ENCODE measurements at regions not wholly inside any gene's neighbourhood (a gene's known extent, or its start where the extent isn't known, plus 50 kb on each side); places are given as distances from the start of the nearest gene placed in this dataset.

DNA sequence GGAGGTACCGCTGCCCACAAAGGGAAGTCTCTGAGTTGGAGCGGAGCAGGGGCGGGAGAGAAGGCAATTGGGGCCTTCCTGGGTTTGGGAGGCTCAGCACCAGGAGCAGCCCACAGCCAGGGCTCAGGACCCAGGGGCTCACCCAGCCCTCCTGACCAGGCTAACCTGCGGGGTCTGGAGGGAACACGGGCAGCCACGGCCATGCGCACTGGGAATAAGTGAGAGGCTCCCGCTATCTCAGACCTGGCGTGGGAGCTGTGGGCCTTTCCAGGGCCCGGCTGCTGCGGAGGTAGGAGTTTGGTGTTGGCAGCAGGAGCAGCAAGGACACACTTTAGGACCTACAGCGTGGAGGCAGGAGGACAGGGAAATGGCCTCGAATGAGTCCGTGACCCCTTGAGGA lies 69.0 kb downstream of the RRM2 start:
- DNase-seq (no peak), ATAC-seq (no peak)
- H3K9me3 ChIP-seq = no peaks in the 10 kb centered on the region
- H3K27ac ChIP-seq = no peak overlapping the region
- H3K27me3 ChIP-seq (ENCODE audit: low read depth) = no peaks in the 10 kb centered on the region
- no peak overlapping the region for H3K4me3 ChIP-seq
- intact Hi-C loops (cut with DNase I) = no loop called here
- H3K4me1 ChIP-seq = peaks cover 6% of the 10 kb centered on the region
- H3K36me3 ChIP-seq = no peaks in the 10 kb centered on the region
- TF ChIP-seq, protein P1, sequence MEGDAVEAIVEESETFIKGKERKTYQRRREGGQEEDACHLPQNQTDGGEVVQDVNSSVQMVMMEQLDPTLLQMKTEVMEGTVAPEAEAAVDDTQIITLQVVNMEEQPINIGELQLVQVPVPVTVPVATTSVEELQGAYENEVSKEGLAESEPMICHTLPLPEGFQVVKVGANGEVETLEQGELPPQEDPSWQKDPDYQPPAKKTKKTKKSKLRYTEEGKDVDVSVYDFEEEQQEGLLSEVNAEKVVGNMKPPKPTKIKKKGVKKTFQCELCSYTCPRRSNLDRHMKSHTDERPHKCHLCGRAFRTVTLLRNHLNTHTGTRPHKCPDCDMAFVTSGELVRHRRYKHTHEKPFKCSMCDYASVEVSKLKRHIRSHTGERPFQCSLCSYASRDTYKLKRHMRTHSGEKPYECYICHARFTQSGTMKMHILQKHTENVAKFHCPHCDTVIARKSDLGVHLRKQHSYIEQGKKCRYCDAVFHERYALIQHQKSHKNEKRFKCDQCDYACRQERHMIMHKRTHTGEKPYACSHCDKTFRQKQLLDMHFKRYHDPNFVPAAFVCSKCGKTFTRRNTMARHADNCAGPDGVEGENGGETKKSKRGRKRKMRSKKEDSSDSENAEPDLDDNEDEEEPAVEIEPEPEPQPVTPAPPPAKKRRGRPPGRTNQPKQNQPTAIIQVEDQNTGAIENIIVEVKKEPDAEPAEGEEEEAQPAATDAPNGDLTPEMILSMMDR (IDR thresholded peaks at IDR 0.05) = no peak

DNA sequence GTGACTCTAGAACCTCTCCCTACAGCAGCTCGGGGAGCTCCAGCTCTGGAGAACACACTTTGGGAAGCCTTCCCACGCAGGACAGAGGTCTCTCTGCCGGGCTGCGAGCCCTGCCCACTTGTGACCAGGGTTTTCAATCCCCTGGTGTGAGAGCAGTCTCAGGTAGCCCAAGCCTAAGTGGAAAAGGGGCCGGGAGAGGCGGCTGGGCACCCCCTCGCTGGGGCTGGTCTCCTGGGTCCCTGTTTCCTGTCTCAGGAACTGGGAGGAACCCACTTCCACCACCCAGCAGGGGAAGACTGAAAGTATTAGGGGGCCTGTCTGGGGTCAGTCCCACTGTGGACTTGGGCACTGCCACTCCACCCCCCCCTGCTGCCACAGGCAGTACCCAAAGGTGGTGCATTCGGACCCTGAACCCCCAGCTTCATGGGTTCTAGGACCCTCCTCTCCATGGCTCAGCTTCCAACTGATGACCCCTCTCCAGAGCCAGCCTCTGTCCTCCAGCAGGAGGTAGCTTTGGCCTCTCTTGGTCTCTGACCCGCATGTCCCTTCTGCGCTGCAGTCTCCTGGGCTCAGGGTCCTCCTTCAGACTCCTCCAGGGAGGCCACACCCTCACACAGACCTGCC lies 70.0 kb downstream of the RRM2 start:
- DNase-seq (no peak), ATAC-seq (no peak)
- no peak overlapping the region for H3K27ac ChIP-seq
- peaks cover 6% of the 10 kb centered on the region for H3K4me1 ChIP-seq
- H3K9me3 ChIP-seq = no peaks in the 10 kb centered on the region
- H3K36me3 ChIP-seq = no peaks in the 10 kb centered on the region
- TF ChIP-seq, protein P1 (IDR thresholded peaks at IDR 0.05) = no peak
- intact Hi-C loops (cut with DNase I) = no loop called here
- no peak overlapping the region for H3K4me3 ChIP-seq
- H3K27me3 ChIP-seq (ENCODE audit: low read depth) = no peaks in the 10 kb centered on the region

DNA sequence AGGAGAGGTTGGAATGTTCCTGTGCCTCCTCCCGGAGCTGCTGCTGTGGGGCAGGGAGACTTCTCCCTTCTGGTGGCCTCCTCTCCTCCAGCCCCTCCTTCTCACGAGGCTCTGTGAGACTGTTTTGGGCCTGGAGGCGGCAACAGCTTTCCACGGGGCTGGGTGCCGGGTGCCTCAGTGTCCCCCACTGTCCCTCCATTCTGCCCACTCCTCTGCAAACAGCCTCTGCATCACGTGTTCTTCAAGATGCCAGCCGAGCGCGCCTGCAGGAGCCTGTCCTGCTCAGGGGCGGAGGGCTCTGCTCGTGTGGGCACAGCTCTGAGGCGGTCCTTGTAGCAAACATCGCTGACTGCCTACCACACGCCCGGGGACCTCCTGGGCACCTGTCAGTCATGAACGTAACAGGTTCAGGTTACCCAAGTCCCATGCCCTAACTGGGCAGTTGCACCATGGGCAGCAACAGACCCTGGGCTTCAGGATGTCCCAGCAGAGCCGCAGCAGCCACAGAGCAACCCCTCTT lies 70.8 kb downstream of the RRM2 start:
- no peak for ATAC-seq
- intact Hi-C loops (cut with DNase I) = no loop called here
- DNase-seq = no peak
- H3K27me3 ChIP-seq (ENCODE audit: low read depth) = no peaks in the 10 kb centered on the region
- peaks cover 6% of the 10 kb centered on the region for H3K4me1 ChIP-seq
- TF ChIP-seq, protein P1 (IDR thresholded peaks at IDR 0.05) = no peak
- H3K36me3 ChIP-seq = no peaks in the 10 kb centered on the region
- H3K9me3 ChIP-seq = no peaks in the 10 kb centered on the region
- no peak overlapping the region for H3K4me3 ChIP-seq
- peak overlapping the region; percentile 6 for H3K27ac ChIP-seq

DNA sequence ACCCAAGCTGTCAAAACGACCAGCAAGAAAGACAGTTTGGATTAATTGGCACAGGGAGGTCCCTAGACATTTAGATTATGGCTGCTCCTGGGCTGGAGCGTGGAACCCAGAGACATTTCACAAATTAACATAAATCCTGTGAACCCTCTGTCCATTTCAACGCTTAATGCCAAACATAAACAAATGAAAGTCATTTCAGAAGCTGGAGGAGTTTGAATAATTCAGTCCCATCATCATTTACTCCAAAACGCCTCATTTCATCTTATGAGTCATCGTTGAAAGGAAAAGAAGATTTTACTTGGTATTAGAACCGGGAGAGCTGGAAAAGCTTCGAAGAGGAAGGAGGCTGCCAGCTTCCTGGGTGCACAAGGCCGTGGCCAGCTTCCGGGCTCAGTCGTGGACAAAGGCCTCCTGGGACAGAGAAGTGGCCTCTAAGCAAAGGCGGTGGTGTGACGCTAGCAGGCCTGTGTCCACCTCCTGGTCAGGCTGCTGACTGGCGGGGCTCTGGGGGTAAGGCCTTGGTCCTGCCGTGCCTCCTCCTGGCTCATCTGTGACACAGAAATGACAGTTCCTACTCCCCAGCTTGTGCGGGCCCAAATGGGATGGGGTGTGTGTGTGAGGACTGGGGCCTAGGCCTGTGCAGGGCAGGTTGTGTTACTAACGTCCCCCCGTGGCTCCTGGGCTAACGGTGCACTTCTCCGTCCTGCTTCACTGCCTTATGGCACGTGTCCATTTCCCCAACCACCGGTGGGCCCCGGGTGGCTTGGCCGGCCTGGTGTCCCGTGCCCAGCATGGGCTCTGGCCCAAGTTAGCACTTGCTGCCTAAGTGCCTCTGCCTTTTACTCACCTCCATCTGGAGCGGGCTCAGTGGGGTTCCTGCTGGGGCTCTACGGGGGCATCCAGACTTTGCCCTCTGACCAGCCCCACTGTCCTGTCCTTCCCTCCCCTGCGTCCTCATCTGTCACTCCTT lies 71.6 kb downstream of the RRM2 start:
- TF ChIP-seq, protein P1 (IDR thresholded peaks at IDR 0.05) = no peak
- intact Hi-C loops (cut with DNase I) = no loop called here
- H3K36me3 ChIP-seq = no peaks in the 10 kb centered on the region
- H3K9me3 ChIP-seq = no peaks in the 10 kb centered on the region
- no peak for DNase-seq
- no peak overlapping the region for H3K4me3 ChIP-seq
- peaks cover 6% of the 10 kb centered on the region for H3K4me1 ChIP-seq
- H3K27ac ChIP-seq = peak overlapping the region; percentile 6
- no peak for ATAC-seq
- no peaks in the 10 kb centered on the region for H3K27me3 ChIP-seq (ENCODE audit: low read depth)

DNA sequence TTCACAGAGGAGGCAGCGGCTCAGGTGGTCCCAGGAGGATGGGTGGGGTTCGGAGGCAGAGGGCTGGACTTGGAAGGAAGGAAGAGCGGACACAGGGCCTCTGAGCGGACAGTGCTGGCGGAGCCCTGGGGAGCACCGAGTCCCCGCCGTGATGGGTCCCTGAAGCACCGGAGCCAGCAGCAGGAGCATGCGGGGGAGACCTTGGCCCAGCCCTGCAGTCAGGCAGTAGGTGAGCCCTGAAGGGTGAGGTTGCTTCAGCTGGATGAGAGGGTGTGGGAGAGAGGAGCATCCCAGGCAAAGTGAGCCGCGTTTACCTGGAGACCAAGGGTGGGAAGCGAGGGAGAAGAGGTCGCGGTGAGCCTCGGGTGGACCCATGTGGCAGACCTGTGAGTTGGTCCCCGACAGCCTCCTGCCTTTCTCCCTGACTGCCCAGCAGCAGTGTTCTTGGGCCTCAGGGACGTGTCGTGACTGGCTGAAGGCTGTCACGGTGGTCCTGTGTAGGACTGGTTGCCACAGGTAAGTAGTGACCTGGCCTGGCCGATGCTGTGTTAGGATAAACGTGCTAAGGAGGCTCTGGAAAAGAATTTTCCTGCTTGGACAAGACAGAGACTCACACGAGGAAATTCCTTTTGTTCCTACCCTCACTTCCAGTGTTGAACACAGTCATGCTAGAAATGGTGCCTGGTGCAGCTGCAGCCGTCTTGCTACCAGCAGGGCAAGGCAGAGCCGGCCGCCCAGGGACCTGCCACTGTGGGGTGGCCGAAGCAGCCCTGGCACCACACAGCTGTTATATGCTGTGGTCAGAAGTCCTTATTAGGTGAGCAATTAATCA lies 73.0 kb downstream of the RRM2 start:
- H3K27me3 ChIP-seq (ENCODE audit: low read depth) = no peaks in the 10 kb centered on the region
- no peak for DNase-seq
- TF ChIP-seq, protein P1 (IDR thresholded peaks at IDR 0.05) = no peak
- H3K36me3 ChIP-seq = no peaks in the 10 kb centered on the region
- no peak for ATAC-seq
- no peak overlapping the region for H3K27ac ChIP-seq
- peaks cover 6% of the 10 kb centered on the region for H3K4me1 ChIP-seq
- no peaks in the 10 kb centered on the region for H3K9me3 ChIP-seq
- intact Hi-C loops (cut with DNase I) = no loop called here
- H3K4me3 ChIP-seq = no peak overlapping the region
